GM06990 (cell line): ENCODE measurements at regions not wholly inside any gene's neighbourhood (a gene's known extent, or its start where the extent isn't known, plus 50 kb on each side); places are given as distances from the start of the nearest gene placed in this dataset.

Experiments
- DNase-seq: peaks from one replicate; pipeline ENCODE4 v3.0.0-alpha.2; 2011; ENCODE audit not compliant: insufficient read length; ENCODE audit errors: extremely low read depth
- H3K27me3 ChIP-seq: replicated peaks from 2 replicates; pipeline ENCODE4 v1.6.0; 2011; ENCODE audit warnings: low read length; ENCODE audit not compliant: control insufficient read depth, insufficient read depth
- H3K36me3 ChIP-seq: 2 replicates; pipeline ENCODE4 v1.5.1; 2011; ENCODE audit warnings: low read length; ENCODE audit not compliant: control insufficient read depth, insufficient read depth
- H3K4me3 ChIP-seq: replicated peaks from 2 replicates; pipeline ENCODE4 v1.5.1; 2011; ENCODE audit warnings: low read depth, mild to moderate bottlenecking, control low read depth, low read length
- CTCF ChIP-seq: IDR thresholded peaks from 2 replicates; pipeline ENCODE4 v1.5.1; 2011; ENCODE audit warnings: low read length, control low read depth, mild to moderate bottlenecking, inconsistent platforms; ENCODE audit not compliant: insufficient read depth, poor library complexity, severe bottlenecking

DNA sequence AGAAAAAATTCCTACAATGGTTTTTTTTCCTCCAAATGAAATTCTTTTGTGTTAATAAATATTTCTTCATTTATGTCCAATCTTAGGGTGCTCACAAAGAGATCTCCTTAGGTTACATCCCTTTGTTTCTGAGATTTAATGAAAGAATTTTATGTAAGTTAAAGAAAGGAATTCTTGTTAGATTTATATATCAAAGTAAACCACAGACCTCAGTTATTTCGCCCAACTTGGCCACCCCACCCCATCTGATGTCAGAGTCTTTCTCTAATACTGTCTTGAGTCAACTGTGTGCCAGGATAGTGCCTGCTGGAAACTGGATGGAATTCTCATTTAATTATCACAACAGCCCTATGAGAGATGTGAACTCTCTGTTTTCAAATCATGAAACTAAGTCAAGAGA lies 259.9 kb downstream of the OPA1 start:
- TF ChIP-seq CTCF, result no peak
- DNase-seq, result no peak
- no peak overlapping the region for H3K4me3 ChIP-seq
- H3K36me3 ChIP-seq, result no peaks in the 10 kb centered on the region
- H3K27me3 ChIP-seq, result no peaks in the 10 kb centered on the region

- no peaks in the 10 kb centered on the region for H3K27me3 ChIP-seq
- no peak for DNase-seq
- no peak for TF ChIP-seq CTCF
- H3K36me3 ChIP-seq, result no peaks in the 10 kb centered on the region
- H3K4me3 ChIP-seq, result no peak overlapping the region
These were observed 260.7 kb downstream of the OPA1 start for GRCh38 chr3:193853511-193854219.

GRCh38 chr3:193857996-193858395 lies 265.0 kb downstream of the OPA1 start:
- no peak for DNase-seq
- Histone ChIP-seq H3K27me3 (no peaks in the 10 kb centered on the region), H3K4me3 (no peak overlapping the region), H3K36me3 (no peaks in the 10 kb centered on the region)
- TF ChIP-seq CTCF, result no peak

DNA sequence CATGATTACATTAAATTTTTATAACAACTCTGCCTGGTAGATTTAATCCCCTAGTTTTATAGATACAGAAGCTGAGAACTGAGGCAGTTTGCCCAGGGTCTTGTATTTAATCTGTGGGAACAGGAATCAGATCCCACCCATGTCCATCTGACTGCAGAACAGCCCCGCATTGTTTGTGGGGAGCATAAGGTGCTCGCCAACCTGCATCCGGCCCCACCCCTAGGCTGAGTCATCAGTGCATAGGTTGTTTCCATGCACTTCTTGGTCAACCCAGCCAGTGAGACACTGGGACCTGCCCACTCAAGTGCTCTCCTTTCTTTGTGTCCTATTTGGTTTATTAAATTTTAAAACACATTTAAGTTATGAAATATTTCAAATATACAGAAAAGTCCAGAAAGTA lies 266.2 kb downstream of the OPA1 start:
- H3K36me3 ChIP-seq, result no peaks in the 10 kb centered on the region
- H3K4me3 ChIP-seq, result no peak overlapping the region
- no peak for DNase-seq
- no peak for TF ChIP-seq CTCF
- no peaks in the 10 kb centered on the region for H3K27me3 ChIP-seq

GRCh38 chr3:193861012-193861411 lies 268.0 kb downstream of the OPA1 start:
- DNase-seq, result no peak
- TF ChIP-seq CTCF, result no peak
- Histone ChIP-seq H3K36me3 (no peaks in the 10 kb centered on the region), H3K4me3 (no peak overlapping the region), H3K27me3 (no peaks in the 10 kb centered on the region)

DNA sequence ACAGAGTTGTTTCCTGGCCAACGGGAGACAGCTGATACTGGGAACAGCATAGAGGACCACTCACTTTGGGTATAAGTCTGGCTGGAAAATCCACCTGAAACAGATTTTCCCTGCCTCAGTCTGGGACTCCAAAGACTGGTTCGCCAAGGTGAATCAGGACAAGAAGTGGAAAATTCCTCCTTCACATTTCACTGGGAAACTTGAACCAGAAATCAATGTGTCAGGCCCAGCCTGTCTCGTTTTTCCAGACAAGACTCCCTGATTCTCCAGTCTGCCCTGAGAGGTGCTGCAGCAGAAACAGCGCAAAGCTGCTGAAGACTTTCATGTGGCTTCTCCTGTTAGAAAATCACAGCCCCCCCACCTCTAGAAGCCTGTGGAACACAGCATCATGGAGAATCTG lies 269.8 kb downstream of the OPA1 start:
- DNase-seq, result no peak
- TF ChIP-seq CTCF, result no peak
- Histone ChIP-seq H3K4me3 (no peak overlapping the region), H3K27me3 (no peaks in the 10 kb centered on the region), H3K36me3 (no peaks in the 10 kb centered on the region)
